Upper lobe of right lung (tissue), 1 donor: ENCODE measurements at regions not wholly inside any gene's neighbourhood (a gene's known extent, or its start where the extent isn't known, plus 50 kb on each side); places are given as distances from the start of the nearest gene placed in this dataset.

ENCODE experiments used
- ATAC-seq: fragments of 200-7000 bp; cut with Tn5 transposase; one replicate; pipeline ENCODE4 v1.9.1; 2020; ENCODE audit warnings: mild to moderate bottlenecking, moderate library complexity
- DNase-seq: peaks from one replicate; pipeline ENCODE4 v3.0.0-alpha.2; 2020
- H3K27ac ChIP-seq: fragments of 200-600 bp; one replicate; pipeline ENCODE4 v1.8.0; 2022
- H3K27me3 ChIP-seq: fragments of 200-600 bp; one replicate; pipeline ENCODE4 v1.8.0; 2022; ENCODE audit warnings: mild to moderate bottlenecking
- H3K36me3 ChIP-seq: fragments of 200-600 bp; one replicate; pipeline ENCODE4 v1.8.0; 2022
- H3K4me1 ChIP-seq: fragments of 200-600 bp; one replicate; pipeline ENCODE4 v1.8.0; 2022
- H3K4me3 ChIP-seq: fragments of 200-600 bp; one replicate; pipeline ENCODE4 v1.8.0; 2022; ENCODE audit warnings: mild to moderate bottlenecking
- H3K9me3 ChIP-seq: fragments of 200-600 bp; one replicate; pipeline ENCODE4 v1.8.0; 2022
- intact Hi-C: fragments of 100-400 bp; cut with DNase I; formaldehyde crosslinking; loops from one replicate; pipeline ENCODE4 v1.11.0; 2022
- TF ChIP-seq, protein P1 (sequence below): fragments of 200-600 bp; IDR thresholded peaks from one replicate; pipeline ENCODE4 v1.8.0; 2022; ENCODE audit warnings: antibody characterized with exemption
- donor health status: DM: no; HTN: yes; CAD: no; lungs with severe emphysema.

DNA sequence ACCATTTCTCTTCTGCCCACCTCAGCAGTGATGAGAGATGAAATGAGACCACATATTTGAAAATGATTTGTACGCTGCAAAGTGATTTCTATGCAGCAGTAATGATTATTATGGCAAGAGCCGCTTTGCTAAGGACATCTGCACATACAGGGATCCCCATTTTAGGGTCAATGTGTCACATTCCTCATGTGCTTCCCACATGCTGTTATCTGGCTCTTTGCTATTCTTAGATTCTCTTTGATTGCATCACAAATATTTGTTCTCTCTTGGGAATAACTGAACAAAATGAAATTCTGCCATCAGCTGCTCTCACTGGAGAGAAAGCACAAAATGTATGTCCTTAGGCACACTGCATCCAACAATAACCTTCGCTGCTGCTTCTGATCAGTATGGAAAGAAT lies 209.5 kb upstream of the IPO5 start:
- Histone ChIP-seq H3K4me1 (no peaks in the 10 kb centered on the region), H3K27ac (no peak overlapping the region), H3K9me3 (no peaks in the 10 kb centered on the region), H3K27me3 (no peaks in the 10 kb centered on the region), H3K36me3 (no peaks in the 10 kb centered on the region), H3K4me3 (no peak overlapping the region)
- intact Hi-C loops: no loop called here
- DNase-seq (no peak), ATAC-seq (no peak)
- TF ChIP-seq, protein P1, sequence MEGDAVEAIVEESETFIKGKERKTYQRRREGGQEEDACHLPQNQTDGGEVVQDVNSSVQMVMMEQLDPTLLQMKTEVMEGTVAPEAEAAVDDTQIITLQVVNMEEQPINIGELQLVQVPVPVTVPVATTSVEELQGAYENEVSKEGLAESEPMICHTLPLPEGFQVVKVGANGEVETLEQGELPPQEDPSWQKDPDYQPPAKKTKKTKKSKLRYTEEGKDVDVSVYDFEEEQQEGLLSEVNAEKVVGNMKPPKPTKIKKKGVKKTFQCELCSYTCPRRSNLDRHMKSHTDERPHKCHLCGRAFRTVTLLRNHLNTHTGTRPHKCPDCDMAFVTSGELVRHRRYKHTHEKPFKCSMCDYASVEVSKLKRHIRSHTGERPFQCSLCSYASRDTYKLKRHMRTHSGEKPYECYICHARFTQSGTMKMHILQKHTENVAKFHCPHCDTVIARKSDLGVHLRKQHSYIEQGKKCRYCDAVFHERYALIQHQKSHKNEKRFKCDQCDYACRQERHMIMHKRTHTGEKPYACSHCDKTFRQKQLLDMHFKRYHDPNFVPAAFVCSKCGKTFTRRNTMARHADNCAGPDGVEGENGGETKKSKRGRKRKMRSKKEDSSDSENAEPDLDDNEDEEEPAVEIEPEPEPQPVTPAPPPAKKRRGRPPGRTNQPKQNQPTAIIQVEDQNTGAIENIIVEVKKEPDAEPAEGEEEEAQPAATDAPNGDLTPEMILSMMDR: no peak

- Histone ChIP-seq H3K27me3 (no peaks in the 10 kb centered on the region), H3K4me1 (no peaks in the 10 kb centered on the region), H3K9me3 (no peaks in the 10 kb centered on the region), H3K4me3 (no peak overlapping the region), H3K36me3 (no peaks in the 10 kb centered on the region), H3K27ac (no peak overlapping the region)
- intact Hi-C loops: no loop called here
- TF ChIP-seq, protein P1: no peak
- ATAC-seq (peak; percentile 21), DNase-seq (no peak)
Measured at GRCh38 chr13:97746649-97747048, 206.8 kb upstream of the IPO5 start.

DNA sequence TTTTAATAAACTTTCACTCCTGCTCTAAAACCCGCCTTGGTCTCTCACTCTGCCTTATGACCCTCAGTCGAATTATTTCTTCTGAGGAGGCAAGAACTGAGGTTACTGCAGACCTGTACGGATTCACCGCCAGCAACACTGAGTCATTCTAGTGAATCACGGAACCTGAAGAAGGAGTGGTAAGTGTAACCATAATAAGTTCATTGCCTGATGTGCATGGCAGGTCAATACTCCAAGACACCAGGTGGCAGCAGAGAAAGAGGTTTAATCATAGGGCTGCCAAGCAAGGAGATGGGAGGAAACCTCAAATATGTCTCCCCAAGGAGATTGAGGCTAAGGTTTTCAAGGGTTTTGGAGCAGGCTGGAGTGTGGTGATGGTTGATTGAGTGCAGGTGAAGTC lies 204.3 kb upstream of the IPO5 start:
- ATAC-seq: no peak
- H3K27me3 ChIP-seq: no peaks in the 10 kb centered on the region
- H3K36me3 ChIP-seq: no peaks in the 10 kb centered on the region
- no peaks in the 10 kb centered on the region for H3K9me3 ChIP-seq
- no peak for DNase-seq
- H3K4me1 ChIP-seq: no peaks in the 10 kb centered on the region
- TF ChIP-seq, protein P1: no peak
- H3K27ac ChIP-seq: no peak overlapping the region
- intact Hi-C loops: no loop called here
- H3K4me3 ChIP-seq: no peak overlapping the region

- intact Hi-C loops: no loop called here
- H3K9me3 ChIP-seq: no peaks in the 10 kb centered on the region
- no peaks in the 10 kb centered on the region for H3K4me1 ChIP-seq
- H3K36me3 ChIP-seq: no peaks in the 10 kb centered on the region
- no peak for ATAC-seq
- H3K27me3 ChIP-seq: no peaks in the 10 kb centered on the region
- no peak overlapping the region for H3K4me3 ChIP-seq
- TF ChIP-seq, protein P1: no peak
- DNase-seq: no peak
- no peak overlapping the region for H3K27ac ChIP-seq
Measured at GRCh38 chr13:97751477-97751876, 202.0 kb upstream of the IPO5 start.

GRCh38 chr13:97752961-97753668 lies 200.4 kb upstream of the IPO5 start:
- no peak overlapping the region for H3K27ac ChIP-seq

More at GRCh38 chr13:97752961-97753668, 200.4 kb upstream of the IPO5 start:
- H3K27me3 ChIP-seq: no peaks in the 10 kb centered on the region
- no peak for ATAC-seq
- TF ChIP-seq, protein P1: no peak
- intact Hi-C loops: no loop called here
- DNase-seq: no peak
- H3K36me3 ChIP-seq: no peaks in the 10 kb centered on the region
- H3K4me3 ChIP-seq: no peak overlapping the region
- H3K9me3 ChIP-seq: no peaks in the 10 kb centered on the region
- no peaks in the 10 kb centered on the region for H3K4me1 ChIP-seq
